K562 (cell line): ENCODE measurements at regions not wholly inside any gene's neighbourhood (a gene's known extent, or its start where the extent isn't known, plus 50 kb on each side); places are given as distances from the start of the nearest gene placed in this dataset.

Experiments
- BACH1 ChIP-seq: fragments of 200-800 bp; sonication (Bioruptor generic); IDR thresholded peaks from 2 replicates; pipeline ENCODE4 v1.6.1; 2016; ENCODE audit warnings: missing genetic modification characterization, missing compliant biosample characterization
- CBX3 ChIP-seq, 2 experiments: IDR thresholded peaks; 1 replicate in 1 of 2; 2 replicates in 1 of 2; pipeline ENCODE4 v1.6.1; 2012; ENCODE audit warnings: inconsistent platforms in 2 of 2, low read length in 2 of 2, borderline replicate concordance in 1 of 2, control low read depth in 1 of 2
- FOXK2 ChIP-seq, 2 experiments: fragments of 450-650 bp; IDR thresholded peaks in 1 of 2; conservative IDR thresholded peaks in 1 of 2; 2 replicates each; pipeline ENCODE4 v1.6.1; 2016; ENCODE audit warnings: low read depth in 2 of 2, mild to moderate bottlenecking in 1 of 2
- GATA2 ChIP-seq: sonication (generic); formaldehyde crosslinking; IDR thresholded peaks from 2 replicates; pipeline ENCODE4 v1.4.0; 2020; ENCODE audit warnings: mild to moderate bottlenecking, missing genetic modification reagents
- MAZ ChIP-seq, 2 experiments: fragments of 450-650 bp in 1 of 2; sonication (generic) in 1 of 2; formaldehyde crosslinking; IDR thresholded peaks in 1 of 2; conservative IDR thresholded peaks in 1 of 2; 2 replicates each; pipeline versions ENCODE4 v1.4.0 to v1.5.0; 2020; ENCODE audit warnings: mild to moderate bottlenecking in 1 of 2, missing genetic modification reagents in 1 of 2
- MEF2A ChIP-seq: IDR thresholded peaks from 2 replicates; pipeline ENCODE4 v1.6.1; 2011; ENCODE audit warnings: low read depth, mild to moderate bottlenecking, low read length, moderate library complexity; ENCODE audit not compliant: control insufficient read depth
- MTA1 ChIP-seq: fragments of 450-650 bp; IDR thresholded peaks from 2 replicates; pipeline ENCODE4 v1.6.1; 2017; ENCODE audit warnings: borderline replicate concordance
- RHOXF2B ChIP-seq: fragments of 250-450 bp; sonication (Bioruptor Pico); conservative IDR thresholded peaks from 2 replicates; pipeline ENCODE4 v1.5.1; 2021
- SIX5 ChIP-seq, 2 experiments: IDR thresholded peaks; 2 replicates each; pipeline ENCODE4 v1.6.1; 2011; ENCODE audit warnings: low read length in 2 of 2, borderline replicate concordance in 1 of 2, low read depth in 1 of 2, mild to moderate bottlenecking in 1 of 2, moderate library complexity in 1 of 2; ENCODE audit not compliant: insufficient read depth in 1 of 2
- SMAD4 ChIP-seq: fragments of 250-450 bp; sonication (Bioruptor Pico); conservative IDR thresholded peaks from 2 replicates; pipeline ENCODE4 v1.8.0; 2021; ENCODE audit warnings: inconsistent platforms, mild to moderate bottlenecking, moderate library complexity
- TF ChIP-seq, protein P1 (sequence below): sonication (generic); formaldehyde crosslinking; IDR thresholded peaks from 2 replicates; pipeline ENCODE4 v1.9.0; 2022; ENCODE audit warnings: mild to moderate bottlenecking, missing genetic modification reagents
- TF ChIP-seq, protein P2 (sequence below): sonication (generic); formaldehyde crosslinking; IDR thresholded peaks from 2 replicates; pipeline ENCODE4 v1.8.1; 2022; ENCODE audit warnings: missing genetic modification reagents

- TF ChIP-seq CBX3 (IDR thresholded peaks at IDR 0.05; ENCODE audit: borderline replicate concordance in 1 of 2, low read length in 2 of 2) = no peak
- no peak for TF ChIP-seq FOXK2 (conservative IDR thresholded peaks at IDR 0.05 in 1 of 2, IDR thresholded peaks at IDR 0.05 in 1 of 2; ENCODE audit: low read depth in 2 of 2)
- TF ChIP-seq BACH1 (tag) = no peak
- TF ChIP-seq RHOXF2B = no peak
- TF ChIP-seq, protein P1, sequence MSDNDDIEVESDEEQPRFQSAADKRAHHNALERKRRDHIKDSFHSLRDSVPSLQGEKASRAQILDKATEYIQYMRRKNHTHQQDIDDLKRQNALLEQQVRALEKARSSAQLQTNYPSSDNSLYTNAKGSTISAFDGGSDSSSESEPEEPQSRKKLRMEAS (CRISPR knock-in tag) = no peak
- TF ChIP-seq, protein P2, sequence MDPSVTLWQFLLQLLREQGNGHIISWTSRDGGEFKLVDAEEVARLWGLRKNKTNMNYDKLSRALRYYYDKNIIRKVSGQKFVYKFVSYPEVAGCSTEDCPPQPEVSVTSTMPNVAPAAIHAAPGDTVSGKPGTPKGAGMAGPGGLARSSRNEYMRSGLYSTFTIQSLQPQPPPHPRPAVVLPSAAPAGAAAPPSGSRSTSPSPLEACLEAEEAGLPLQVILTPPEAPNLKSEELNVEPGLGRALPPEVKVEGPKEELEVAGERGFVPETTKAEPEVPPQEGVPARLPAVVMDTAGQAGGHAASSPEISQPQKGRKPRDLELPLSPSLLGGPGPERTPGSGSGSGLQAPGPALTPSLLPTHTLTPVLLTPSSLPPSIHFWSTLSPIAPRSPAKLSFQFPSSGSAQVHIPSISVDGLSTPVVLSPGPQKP = no peak
- no peak for TF ChIP-seq SMAD4 (CRISPR knock-in tag)
- no peak for TF ChIP-seq MEF2A
- no peak for TF ChIP-seq SIX5 (IDR thresholded peaks at IDR 0.05; ENCODE audit: borderline replicate concordance in 1 of 2, insufficient read depth in 1 of 2, low read depth in 1 of 2, low read length in 2 of 2)
- TF ChIP-seq MAZ (CRISPR knock-in tag; conservative IDR thresholded peaks at IDR 0.05 in 1 of 2, IDR thresholded peaks at IDR 0.05 in 1 of 2) = no peak
- no peak for TF ChIP-seq MTA1
- TF ChIP-seq GATA2 (CRISPR knock-in tag) = no peak
These were observed 200.6 kb upstream of the MAP3K7 start for GRCh38 chr6:90787446-90787845.
